Effector CD4-positive, alpha-beta T cell (primary cell): ENCODE measurements at regions not wholly inside any gene's neighbourhood (a gene's known extent, or its start where the extent isn't known, plus 50 kb on each side); places are given as distances from the start of the nearest gene placed in this dataset.

Source experiments
- DNase-seq: peaks from one replicate; pipeline ENCODE4 v3.0.0-alpha.2; 2020

DNA sequence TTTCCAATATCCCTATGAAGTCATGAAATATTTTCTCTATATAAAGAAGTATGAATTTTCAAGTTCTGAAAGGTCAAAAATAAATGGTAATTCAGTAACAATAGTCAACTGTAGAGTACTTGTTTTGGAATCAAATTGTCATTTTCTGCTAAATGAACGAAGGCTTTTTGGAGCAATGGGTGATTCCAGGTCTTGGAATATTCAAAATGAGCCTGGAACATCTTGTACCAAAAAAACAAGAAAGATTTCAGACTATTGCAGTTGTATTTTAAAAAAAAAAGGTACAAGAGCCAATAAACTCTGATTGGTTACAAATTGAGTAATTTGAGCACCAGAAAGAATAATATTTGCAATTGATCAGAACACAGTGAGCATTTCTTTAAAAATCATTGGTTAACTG lies 730.1 kb downstream of the DTWD2 start:
- DNase-seq: no peak

DNA sequence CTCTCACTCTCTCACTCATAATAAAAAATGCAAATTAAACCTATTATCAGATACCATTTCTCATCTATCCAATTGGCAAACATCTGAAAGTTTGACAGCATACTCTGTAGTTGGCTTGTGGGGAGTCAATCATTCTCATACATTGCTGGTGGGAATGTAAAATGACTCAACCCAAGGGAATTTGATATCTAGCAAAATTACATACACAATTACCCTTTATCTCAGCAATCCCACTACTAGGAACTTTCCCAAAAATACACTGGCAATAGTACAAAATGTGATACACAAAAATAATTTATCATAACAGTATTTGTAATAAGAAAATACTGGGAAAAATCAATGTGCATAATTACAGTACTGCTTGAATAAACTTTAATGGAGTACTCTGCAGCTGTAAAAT lies 731.3 kb downstream of the DTWD2 start:
- DNase-seq: no peak

DNA sequence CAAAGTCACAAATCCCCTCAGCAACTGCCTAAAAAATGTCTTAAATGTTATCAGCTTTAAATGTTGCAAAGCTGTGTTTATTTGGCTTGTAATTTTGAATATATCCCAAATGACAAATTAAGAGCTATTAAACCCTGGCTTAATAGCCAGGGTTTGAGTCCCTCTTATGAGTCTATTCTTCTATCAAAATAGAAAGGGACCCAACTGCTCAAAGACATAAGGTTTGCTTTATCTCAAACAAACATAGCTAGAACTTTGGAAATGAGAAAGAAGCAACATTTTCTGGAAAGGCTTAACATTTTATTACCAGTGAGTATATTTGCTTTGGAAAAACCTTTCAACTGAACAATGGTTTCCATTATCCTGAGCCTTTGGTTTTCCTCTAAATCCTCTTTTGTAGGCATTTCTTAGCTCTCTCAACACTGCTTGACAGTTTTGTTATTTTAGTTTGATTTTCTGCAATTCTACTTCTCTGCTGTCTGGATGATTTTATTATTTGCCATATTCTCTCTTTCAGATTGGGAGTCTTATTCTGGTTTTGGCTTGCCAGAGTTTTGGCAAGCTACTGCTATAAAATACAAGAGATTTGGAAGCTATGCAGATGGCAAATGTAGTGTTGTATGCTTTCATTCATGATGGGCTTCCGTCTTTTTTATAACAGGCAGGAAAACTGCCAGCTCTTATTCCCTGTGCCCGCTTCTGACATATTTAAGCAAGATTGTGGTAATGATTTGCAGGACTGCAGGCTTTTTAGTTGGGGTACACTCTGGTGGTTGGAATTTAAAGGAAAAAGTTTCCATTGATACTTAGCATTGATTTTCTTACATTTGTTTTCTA lies 734.9 kb downstream of the DTWD2 start:
- DNase-seq: no peak

DNA sequence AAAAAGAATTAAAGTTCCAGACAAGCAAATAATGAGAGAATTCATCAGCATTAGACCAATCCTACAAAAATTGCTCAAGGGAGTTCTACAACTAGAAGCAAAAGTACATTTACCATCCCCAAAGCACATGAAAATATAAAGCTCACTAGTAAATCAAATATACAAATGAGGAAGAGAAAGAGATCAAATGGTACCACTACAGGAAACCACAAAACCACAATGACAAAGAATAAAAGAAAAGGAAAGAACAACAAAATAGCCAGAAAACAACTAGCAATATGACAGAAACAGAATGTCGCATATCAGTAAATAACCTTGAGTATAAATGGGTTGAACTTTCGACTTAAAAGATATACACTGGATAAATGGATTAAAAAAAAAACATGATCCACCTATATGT lies 739.0 kb downstream of the DTWD2 start:
- no peak for DNase-seq

DNA sequence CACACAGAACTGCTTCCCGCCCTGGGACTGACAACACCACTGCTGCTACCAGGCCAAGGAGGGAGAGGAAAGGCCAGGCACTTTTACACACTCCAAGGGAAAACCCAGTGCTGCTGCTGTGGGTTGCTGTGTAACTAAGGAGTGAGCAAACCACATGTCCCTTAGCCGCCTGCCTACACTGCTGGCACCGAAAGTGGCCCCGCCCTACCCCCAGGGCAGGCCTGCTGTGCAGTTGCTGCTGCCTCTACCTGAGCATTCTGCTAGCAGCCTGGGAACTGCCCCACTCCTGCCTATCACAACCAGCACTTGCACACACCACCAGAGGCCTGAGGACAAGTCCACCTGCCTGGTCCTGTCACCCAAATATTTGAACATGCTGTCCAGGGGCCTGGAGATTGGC lies 740.9 kb downstream of the DTWD2 start:
- no peak for DNase-seq

DNA sequence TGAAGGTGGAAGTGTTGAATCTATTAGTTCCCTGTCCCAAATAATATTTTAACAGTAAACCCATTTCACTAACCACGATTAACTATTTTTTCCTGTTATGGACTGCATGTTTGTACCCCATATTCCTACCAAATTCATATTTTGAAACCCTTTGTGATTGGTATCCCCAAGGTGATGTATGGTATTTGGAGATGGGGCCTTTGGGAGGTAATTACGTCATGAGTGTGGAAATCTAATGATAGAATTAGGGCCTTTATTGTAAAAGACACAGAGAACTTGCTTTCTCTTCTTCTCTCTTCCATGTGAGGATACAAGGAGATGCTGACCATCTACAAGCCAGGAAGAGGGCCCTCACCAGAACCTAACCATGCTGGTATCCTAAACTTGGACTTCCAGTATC lies 744.7 kb downstream of the DTWD2 start:
- no peak for DNase-seq

DNA sequence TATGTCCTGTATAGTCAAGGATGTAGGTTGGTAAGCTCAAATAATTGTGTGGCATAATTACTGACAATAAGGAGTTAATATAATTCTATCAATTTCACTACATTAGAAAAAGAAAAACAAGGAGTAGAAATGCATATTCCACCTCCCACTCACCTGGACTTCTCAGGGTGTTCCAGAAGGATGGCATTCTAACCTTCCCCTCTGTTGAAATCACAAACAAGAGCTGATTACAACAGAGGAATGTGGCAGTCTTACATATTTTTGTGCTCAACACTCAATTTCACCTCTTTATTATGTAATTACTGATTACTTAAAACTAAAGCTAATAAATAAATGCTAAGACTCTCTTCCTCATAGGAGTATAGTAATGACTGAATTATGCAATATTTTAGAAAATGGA lies 745.3 kb downstream of the DTWD2 start:
- DNase-seq: no peak

DNA sequence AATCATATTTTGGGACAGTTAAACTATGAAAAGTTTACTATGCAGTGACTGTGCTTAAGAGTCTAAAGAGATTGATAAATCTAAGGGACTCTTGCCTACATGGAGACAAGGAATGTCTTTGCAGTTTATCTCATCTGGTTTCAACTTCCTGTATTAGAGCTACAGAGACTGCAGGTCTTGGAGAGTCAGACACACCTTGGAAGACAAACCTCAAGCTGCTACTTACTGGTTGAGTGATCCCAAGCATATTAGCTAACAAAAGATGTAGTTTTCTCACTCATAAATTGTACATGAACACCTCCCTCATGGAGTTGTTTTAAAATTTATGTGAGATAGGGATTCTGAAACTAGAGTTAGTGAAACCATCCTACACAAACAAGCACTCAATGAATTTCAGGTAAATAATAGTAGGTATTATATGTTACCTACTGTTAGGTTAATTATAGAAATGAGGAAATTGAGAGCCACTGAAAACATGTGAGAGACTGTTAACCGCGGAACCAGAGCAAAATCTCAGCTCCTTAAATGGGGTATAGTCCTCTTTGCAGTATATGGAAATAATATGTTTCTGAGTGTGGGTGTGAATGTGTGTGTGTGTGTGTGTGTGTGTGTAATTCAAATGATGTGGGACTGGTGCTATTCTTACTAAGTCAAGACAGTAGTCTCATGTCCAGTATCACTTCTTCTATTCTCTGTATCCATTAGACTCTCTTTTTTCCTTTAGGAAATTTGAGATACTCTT lies 752.1 kb downstream of the DTWD2 start:
- no peak for DNase-seq

DNA sequence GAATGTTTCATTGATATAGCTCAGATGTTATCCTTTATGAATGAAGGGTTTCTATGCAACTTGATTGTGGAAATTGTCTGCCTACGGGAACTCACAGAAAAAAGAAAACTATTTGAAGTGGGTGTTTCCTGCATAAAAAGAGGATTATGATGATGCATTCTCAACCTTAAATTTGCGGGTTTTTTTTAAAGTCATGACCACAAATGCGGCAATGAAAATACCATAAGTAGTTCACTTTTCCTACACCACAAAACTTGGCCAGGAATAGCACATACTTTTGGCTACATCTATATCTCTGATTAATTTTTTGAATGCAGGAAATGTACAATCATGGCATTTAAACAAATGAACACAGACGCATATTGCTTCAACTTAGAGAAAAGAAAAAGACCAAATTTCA lies 754.7 kb downstream of the DTWD2 start:
- DNase-seq: no peak

DNA sequence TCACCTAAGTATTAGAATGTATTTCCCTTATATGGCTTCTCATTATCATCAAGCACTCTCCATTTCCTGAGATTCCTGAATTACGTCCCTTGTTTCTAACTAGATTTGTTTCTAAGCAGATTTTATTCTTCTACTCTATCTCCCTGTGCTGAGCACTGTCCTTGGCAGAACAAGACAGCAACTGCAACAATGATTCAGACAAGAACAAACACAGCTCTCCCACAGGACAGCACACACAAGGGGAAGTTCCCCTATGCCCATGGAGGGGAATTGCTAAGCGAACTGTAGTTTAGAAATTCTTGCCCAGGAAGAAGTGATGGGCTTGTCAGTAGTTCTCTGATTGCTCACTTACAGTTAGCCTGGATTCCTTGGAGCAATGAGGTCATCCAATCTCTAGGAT lies 759.9 kb downstream of the DTWD2 start:
- no peak for DNase-seq

DNA sequence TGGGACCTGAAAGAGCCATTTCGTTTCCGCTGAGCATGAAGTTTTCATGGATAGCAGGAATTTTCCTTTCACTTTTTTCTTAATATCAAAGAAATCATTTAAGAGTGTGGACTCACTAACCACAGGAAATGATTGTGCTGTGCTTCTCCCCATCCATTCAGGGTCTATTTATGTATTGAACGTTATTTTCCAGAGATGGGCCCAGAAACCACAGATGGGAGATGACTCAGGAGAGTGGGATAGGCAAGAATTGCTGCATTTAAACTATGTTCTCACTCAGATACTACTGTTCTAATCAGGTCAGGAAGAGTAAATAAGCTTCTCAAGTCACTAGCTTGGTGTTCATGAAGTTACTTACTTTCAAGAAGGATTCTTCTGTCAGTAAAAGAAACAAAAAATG lies 763.8 kb downstream of the DTWD2 start:
- no peak for DNase-seq

DNA sequence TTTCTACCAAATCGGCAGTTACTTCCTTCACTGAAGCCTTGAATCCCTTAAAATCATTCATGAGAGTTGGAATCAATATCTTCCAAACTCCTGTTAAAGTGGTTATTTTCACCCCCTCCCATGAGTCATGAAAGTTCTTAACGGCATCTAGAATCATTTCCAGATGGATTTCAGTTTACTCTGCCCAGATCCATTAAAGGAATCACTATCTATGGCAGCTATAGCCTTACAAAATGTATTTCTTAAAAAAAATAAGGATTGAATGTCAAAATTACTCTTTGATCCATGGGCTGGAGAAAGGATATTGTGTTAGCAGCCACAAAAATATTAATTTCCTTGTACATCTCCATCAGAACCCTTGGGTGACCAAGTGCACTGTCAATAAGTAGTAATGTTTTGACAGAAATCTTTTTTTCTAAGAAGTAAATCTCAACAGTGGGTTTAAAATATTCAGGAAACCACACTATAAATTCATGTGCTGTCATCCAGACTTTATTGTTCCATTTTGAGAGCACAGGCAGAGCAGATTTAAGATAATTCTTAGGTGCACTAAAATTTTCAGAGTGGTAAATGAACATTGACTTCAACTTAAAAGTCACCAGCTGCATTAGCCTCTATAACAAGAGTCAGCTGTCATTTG lies 767.7 kb downstream of the DTWD2 start:
- DNase-seq: no peak

DNA sequence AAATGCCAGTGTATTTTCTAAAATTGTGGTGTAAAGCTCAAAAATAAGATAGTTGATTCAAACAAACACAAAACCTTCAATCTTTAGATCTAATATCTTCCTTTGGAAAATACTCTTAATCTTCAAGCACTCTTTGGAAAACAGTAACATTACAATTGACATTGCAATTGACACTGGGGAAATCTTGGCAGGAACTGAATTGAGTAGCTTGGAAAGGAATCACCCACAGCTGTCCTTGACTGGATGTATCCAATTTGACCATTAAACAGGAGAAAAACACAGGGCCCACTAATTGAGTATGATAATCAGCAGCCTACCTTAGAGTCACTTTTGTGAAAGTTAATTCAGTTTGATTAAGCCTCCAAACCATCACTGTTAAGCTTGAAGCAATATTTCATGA lies 776.7 kb downstream of the DTWD2 start:
- no peak for DNase-seq

DNA sequence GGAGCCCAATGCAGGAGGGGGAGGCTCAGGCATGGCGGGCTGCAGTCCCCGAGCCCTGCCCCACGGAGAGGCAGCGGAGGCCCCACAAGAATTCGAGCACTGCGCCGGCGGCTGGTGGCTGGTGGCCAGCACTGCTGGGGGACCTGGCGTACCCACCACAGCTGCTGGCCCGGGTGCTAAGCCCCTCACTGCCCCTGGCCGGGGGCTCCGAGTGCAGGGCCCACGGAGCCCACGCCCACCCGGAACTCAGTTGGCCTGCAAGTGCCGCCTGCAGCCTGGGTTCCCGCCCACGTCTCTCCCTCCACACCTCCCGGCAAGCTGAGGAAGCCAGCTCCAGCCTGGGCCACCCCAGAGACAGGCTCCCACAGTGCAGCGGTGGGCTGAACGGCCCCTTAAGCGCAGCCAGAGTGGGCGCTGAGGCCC lies 780.3 kb downstream of the DTWD2 start:
- no peak for DNase-seq

DNA sequence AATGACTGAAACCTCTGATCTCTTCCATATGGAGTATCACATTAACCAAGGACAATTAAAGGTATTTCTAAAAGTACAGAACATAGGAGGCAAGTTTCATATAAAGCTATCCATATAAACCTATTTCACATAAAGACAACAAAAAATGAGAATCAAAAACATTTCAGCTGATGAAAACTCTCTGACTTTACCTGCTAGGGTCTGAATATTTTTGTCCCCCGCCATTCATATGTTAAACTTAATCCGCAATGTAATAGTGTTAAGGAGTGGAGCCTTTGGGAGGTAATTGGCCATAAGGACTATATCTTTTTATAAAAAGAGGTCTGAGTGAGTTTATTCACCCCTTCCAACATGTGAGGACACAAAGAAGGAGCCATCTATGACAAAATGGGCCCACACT lies 788.5 kb downstream of the DTWD2 start:
- DNase-seq: no peak

DNA sequence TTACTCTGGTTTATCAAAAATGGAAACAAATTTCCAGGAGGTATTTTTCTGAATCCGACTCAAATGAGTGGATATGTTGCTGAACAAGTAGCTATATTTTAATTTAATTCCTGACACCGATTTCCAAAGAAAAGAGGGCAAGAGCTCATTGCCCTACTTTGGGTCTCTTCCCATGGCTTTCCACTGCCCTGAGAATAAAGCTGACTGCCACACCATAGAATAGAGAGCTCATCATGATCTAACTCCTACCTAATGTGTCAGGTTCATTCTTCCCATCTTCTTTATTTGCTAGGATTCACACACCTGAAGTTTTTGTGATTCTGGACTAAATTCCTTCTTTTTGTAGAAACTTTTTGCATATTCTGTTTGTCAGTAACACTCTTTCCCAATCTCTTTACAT lies 792.1 kb downstream of the DTWD2 start:
- DNase-seq: no peak

DNA sequence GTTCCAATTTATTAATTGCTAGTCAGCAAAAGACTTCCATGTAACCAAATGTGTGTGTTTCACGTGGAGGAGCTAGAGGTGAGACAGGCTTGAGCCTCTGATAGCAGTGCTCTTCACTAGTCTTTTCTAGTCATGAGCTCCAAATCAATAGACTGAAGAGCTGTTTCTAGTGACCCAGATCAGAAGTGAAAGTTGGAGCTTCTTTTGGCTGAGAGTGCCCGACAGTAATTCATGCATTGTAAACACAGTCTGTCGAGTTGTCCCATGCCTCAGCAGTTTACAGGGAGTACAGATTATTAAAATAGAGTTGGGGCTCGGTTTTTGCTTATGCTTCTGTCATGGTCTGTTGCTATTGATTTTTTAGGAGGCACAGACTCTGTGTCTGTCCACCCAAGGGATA lies 793.1 kb downstream of the DTWD2 start:
- no peak for DNase-seq

DNA sequence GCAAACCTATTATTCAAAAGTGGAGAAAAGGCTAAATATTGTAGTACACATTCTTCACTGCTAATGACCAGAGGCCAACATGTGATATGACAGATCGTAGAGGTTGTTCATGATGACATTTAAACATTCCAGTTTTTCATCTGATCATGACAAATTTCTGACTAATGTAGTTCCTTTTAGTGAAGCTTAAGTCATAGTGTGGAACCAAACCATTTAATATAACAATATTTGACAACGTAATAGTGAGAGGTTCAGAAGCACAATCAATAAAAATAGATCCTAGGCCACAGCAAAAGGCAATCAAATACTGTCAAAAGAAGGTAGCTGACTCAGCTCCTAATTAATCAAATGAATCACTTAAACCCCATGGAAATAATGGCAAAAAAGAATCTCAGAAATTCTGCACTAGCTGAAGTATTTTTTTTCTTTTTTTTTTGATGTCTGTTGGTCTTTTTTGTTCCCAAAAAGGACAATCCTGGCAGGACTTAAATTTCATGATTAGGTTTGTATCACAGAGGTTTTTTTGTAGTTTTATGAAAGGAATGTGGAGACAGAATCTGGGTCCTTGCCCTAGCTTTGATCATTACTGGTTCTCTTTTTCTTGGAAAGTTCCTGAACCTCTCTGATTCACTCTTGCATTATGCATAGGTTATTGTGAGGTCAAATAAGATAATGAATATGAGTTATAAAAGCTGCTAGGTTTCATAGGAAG lies 795.0 kb downstream of the DTWD2 start:
- no peak for DNase-seq

DNA sequence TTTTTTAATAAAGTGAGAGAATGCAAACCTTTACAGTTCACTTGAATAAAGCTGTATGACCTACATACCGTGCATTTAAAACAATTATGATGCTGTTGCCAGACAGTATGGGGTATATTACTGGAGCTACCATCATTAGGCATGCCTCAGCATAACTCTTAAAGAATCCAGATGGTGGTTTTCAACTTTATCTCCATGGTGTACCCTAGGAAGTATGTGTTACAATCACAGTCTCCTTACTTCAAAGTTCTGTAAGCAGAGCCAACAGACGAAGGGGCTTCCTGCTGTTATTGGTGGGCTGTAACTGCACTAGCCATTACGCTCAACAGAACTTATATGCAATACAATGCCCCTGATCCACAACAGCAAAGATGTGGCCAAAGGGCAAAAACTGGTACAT lies 803.3 kb downstream of the DTWD2 start:
- no peak for DNase-seq

DNA sequence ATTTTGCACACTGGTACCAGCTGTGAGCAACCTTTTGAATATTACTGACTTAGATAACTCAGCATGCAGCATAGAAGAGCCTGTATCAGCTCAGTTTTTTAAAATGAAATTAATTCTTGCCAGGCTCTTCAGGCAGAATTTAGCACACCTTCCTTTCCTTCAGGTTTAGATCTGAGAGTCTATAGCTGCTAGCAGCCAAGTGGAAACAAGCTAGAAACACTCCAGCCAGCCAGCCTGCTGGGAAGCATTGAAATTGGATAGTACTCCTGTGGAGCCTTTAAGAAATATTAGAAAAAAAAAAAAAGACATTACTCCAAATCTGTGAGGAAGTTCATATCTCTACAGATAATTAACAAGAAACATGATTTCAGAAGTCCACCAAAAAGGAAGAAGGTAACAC lies 812.2 kb downstream of the DTWD2 start:
- DNase-seq: no peak

DNA sequence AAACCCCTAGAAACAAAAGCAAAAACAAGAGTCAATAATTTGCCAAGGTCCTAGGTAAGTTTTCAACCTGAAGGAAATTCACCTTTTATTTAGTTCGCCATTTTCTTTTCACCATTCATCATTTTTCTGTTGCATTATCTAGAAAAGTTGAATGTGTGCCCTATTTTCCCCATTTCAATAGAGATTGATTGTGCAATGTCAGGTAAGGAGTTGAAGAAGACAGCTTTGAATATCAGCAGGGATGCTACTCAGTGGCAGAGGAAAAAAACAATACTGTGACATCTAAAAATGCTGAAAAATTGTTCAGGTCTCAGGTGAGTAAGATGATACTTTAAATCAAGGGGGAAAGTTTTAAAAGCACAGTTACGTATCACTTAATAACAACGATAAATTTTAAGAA lies 813.7 kb downstream of the DTWD2 start:
- DNase-seq: no peak

DNA sequence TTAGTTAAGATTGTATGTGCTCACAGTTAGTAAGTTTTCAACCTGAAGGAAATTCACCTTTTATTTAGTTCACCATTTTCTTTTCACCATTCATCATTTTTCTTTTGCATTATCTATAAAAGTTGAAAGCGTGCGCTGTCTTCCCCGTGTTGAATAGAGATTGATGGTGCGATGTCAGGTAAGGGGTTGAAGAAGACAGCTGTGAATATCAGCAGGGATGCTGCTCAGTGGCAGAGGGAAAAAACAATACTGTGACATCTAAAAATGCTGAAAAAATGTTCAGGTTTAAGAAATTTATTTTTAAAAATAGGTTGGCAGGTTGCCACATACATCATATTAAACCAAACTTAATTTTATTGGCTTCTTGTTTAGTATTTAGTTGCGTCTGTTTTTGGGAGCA lies 815.0 kb downstream of the DTWD2 start:
- DNase-seq: no peak

DNA sequence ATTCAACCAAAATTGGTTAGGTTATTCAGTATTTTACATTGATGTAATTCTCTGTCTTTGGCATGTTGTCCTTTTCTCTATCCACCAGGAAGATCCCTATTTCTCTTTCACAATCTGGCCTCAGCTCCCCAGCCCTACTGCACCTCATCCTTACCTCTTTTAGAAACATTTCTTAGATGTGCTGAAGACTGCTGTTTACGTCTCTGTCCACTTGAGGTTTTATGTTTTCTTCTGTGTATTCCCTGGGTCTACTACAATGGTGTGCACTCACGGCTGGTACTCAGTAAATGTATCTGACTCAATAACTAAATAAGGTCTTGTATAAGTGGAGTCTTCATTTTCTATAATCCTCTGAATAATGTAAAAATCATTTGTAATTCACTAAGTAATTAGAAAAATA lies 822.7 kb downstream of the DTWD2 start:
- DNase-seq: no peak
